ENCODE measurements at regions not wholly inside any gene's neighbourhood (a gene's known extent, or its start where the extent isn't known, plus 50 kb on each side); places are given as distances from the start of the nearest gene placed in this dataset.
"Not testable (repeated sequence)": the region's sequence is repeated elsewhere in the genome, so short reads cannot be mapped to it uniquely, and the experiment has no call there.

GRCh38 chr5:45062044-45062443 lies 253.3 kb downstream of the MRPS30 start:
- no peak for DNase-seq

GRCh38 chr5:45081082-45081481 lies 272.3 kb downstream of the MRPS30 start:
- DNase-seq = no peak

- no peak for DNase-seq
These were observed 281.1 kb downstream of the MRPS30 start for GRCh38 chr5:45089870-45090269.

- no peak for DNase-seq
These were observed 284.6 kb downstream of the MRPS30 start for GRCh38 chr5:45093377-45093776.

GRCh38 chr5:45094876-45095440 lies 286.2 kb downstream of the MRPS30 start:
- DNase-seq = no peak

- no peak for DNase-seq
These were observed 289.7 kb downstream of the MRPS30 start for GRCh38 chr5:45098483-45098882.

GRCh38 chr5:45101146-45101545 lies 292.4 kb downstream of the MRPS30 start:
- no peak for DNase-seq

- no peak for DNase-seq
These were observed 296.8 kb downstream of the MRPS30 start for GRCh38 chr5:45105491-45105994.

- no peak for DNase-seq
These were observed 300.3 kb downstream of the MRPS30 start for GRCh38 chr5:45109062-45109461.

- DNase-seq = no peak
These were observed 300.9 kb downstream of the MRPS30 start for GRCh38 chr5:45109636-45110035.

GRCh38 chr5:45110399-45110798 lies 301.7 kb downstream of the MRPS30 start:
- no peak for DNase-seq

- no peak for DNase-seq
These were observed 305.0 kb downstream of the MRPS30 start for GRCh38 chr5:45113726-45114125.

GRCh38 chr5:45132972-45133371 lies 324.2 kb downstream of the MRPS30 start:
- DNase-seq = no peak

- DNase-seq = no peak
These were observed 354.2 kb downstream of the MRPS30 start for GRCh38 chr5:45162974-45163373.

GRCh38 chr5:45171563-45171962 lies 362.8 kb downstream of the MRPS30 start:
- no peak for DNase-seq

GRCh38 chr5:45172634-45173033 lies 363.9 kb downstream of the MRPS30 start:
- not testable (repeated sequence) for DNase-seq

- DNase-seq = no peak
These were observed 370.9 kb downstream of the MRPS30 start for GRCh38 chr5:45179686-45180085.

GRCh38 chr5:45189042-45189441 lies 380.3 kb downstream of the MRPS30 start:
- DNase-seq = no peak

- DNase-seq = no peak
These were observed 380.7 kb downstream of the MRPS30 start for GRCh38 chr5:45189481-45189880.

GRCh38 chr5:45195026-45195425 lies 386.3 kb downstream of the MRPS30 start:
- no peak for DNase-seq
